ENCODE measurements at regions not wholly inside any gene's neighbourhood (a gene's known extent, or its start where the extent isn't known, plus 50 kb on each side); places are given as distances from the start of the nearest gene placed in this dataset.

GRCh38 chr4:1565598-1566295 is 118.4 kb downstream of the FAM53A start:
- H3K9ac ChIP-seq (ENCODE audit: insufficient read depth in 1 of 2, low read depth in 2 of 2, low read length in 2 of 2), result no peak overlapping the region; a peak in 1 of 4 replicates
- no peak for DNase-seq (ENCODE audit: extremely low read depth in 1 of 4, low spot score in 3 of 4)
- no peak overlapping the region for H3K4me3 ChIP-seq
- no peak overlapping the region for H3K27ac ChIP-seq (ENCODE audit: extremely low read depth, low read depth, low read length)
- no peak overlapping the region for H3K4me2 ChIP-seq (ENCODE audit: insufficient read depth, low read length)
- H3K4me1 ChIP-seq (replicated peaks in 1 of 2; ENCODE audit: control insufficient read depth in 2 of 2, insufficient read depth in 2 of 2, low read length in 2 of 2), result peaks cover 0 to 78% of the 10 kb centered on the region in 2 experiments; a peak in 3 of 5 replicates
- no TSS peak for BruUV-seq (replicated peaks)
- peak; percentile 67; the same call in 1 of the 2 replicates for TF ChIP-seq ZBTB33 (CRISPR knock-in tag; IDR thresholded peaks at IDR 0.05)
- no peak for TF ChIP-seq RAD21 (CRISPR knock-in tag; conservative IDR thresholded peaks at IDR 0.05 in 1 of 2, IDR thresholded peaks at IDR 0.05 in 1 of 2)
- in situ Hi-C loops (cut with MboI) (no loop called here), intact Hi-C loops (cut with micrococcal nuclease) (no loop called here)
- H2AFZ ChIP-seq (ENCODE audit: low read depth, low read length), result no peak overlapping the region
- H3K9me3 ChIP-seq (replicated peaks; ENCODE audit: control insufficient read depth, insufficient read depth, low read depth, low read length), result no peaks in the 10 kb centered on the region
- H4K20me1 ChIP-seq (replicated peaks; ENCODE audit: control insufficient read depth, insufficient read depth, low read length), result peaks cover 24% of the 10 kb centered on the region
- ATAC-seq, result peak; percentile 6; the same call in 2 of the 3 replicates
- WGBS (ENCODE audit: insufficient coverage, low coverage, missing lambda C conversion rate), result 61% methylated on average over 27 of the region's 29 CpGs
- peaks cover 22 to 30% of the 10 kb centered on the region in 2 experiments; a peak in 4 of 5 replicates for H3K27me3 ChIP-seq (ENCODE audit: control insufficient read depth in 2 of 2, insufficient read depth in 2 of 2, low read length in 2 of 2)
- H3K79me2 ChIP-seq (ENCODE audit: control insufficient read depth, insufficient read depth, low read length), result no peaks in the 10 kb centered on the region
- POLR2A ChIA-PET, result no interaction called here
- no peaks in the 10 kb centered on the region for H3K36me3 ChIP-seq (ENCODE audit: control insufficient read depth, insufficient read depth, low read length)
- CTCF ChIA-PET (ENCODE audit: low intra/inter-chr PET ratio), result no interaction called here
- H3K9me1 ChIP-seq (ENCODE audit: control insufficient read depth, insufficient read depth, low read length), result peaks cover 2% of the 10 kb centered on the region
- no peak for FAIRE-seq

Measured in K562 (cell line).